ENCODE measurements at regions not wholly inside any gene's neighbourhood (a gene's known extent, or its start where the extent isn't known, plus 50 kb on each side); places are given as distances from the start of the nearest gene placed in this dataset.

DNA sequence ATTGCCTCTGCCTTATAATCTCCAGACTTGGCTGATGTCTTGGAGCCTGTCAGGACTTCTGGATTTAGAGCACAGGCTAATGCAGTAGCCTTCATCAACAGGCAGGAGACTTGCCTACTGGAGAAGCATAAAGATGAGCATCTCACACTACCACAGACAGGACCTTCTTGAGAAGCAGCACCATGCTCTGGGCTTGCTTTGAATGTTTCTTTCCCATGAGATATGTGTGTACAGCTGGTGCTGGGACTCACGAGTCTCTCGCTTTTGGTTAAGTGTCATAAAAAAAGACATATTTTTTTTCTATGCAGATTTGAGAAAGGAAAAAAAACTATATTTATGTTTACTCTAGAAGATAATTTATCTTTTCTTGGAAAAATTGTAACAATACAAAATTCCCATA lies 671.3 kb downstream of the MRPL39 start:
- TF ChIP-seq CTCF (IDR thresholded peaks at IDR 0.05; ENCODE audit: insufficient read depth, low read depth, low read length) (no peak), EZH2 (IDR thresholded peaks at IDR 0.05; ENCODE audit: insufficient read depth, low read length) (no peak)

All from astrocyte (in vitro differentiated cells and primary cell).